ENCODE measurements at regions not wholly inside any gene's neighbourhood (a gene's known extent, or its start where the extent isn't known, plus 50 kb on each side); places are given as distances from the start of the nearest gene placed in this dataset.
"Not testable (repeated sequence)": the region's sequence is repeated elsewhere in the genome, so short reads cannot be mapped to it uniquely, and the experiment has no call there.

- TF ChIP-seq POLR2AphosphoS5 (IDR thresholded peaks at IDR 0.05), result no peak
- no peak for TF ChIP-seq EP300 (IDR thresholded peaks at IDR 0.05)
- no peak for TF ChIP-seq POLR2A (IDR thresholded peaks at IDR 0.05)
- TF ChIP-seq CTCF (IDR thresholded peaks at IDR 0.05), result no peak
- 16% methylated on average over 1 of the region's 1 CpG for WGBS
These were observed 468.4 kb downstream of the SUCLG1 start for GRCh38 chr2:83990636-83991035.

GRCh38 chr2:83976628-83977027, 482.5 kb downstream of the SUCLG1 start:
- H3K27me3 ChIP-seq, H3K36me3 ChIP-seq, H3K4me3 ChIP-seq, H3K9me3 ChIP-seq, H3K27ac ChIP-seq, H3K4me1 ChIP-seq: not testable (repeated sequence)
- WGBS, result 100% methylated on average over 2 of the region's 6 CpGs
- peak in 1 of 2 donors; percentile 62 for DNase-seq (ENCODE audit: low spot score in 2 of 2)

More at GRCh38 chr2:83990636-83991035, 468.4 kb downstream of the SUCLG1 start:
- Histone ChIP-seq H3K27me3 (no peaks in the 10 kb centered on the region), H3K4me1 (no peaks in the 10 kb centered on the region), H3K27ac (no peak overlapping the region), H3K36me3 (no peaks in the 10 kb centered on the region), H3K9me3 (peaks cover 7% of the 10 kb centered on the region), H3K4me3 (no peak overlapping the region)
- DNase-seq (ENCODE audit: low spot score in 2 of 2), result no peak

GRCh38 chr2:83972128-83972527, 487.0 kb downstream of the SUCLG1 start:
- Histone ChIP-seq H3K36me3 (no peaks in the 10 kb centered on the region), H3K4me1 (no peaks in the 10 kb centered on the region), H3K27ac (no peak overlapping the region), H3K27me3 (no peaks in the 10 kb centered on the region), H3K9me3 (peaks cover 7% of the 10 kb centered on the region), H3K4me3 (no peak overlapping the region)
- DNase-seq (ENCODE audit: low spot score in 2 of 2), result no peak
- 53% methylated on average over 3 of the region's 3 CpGs for WGBS
- TF ChIP-seq EP300 (IDR thresholded peaks at IDR 0.05) (no peak), POLR2A (IDR thresholded peaks at IDR 0.05) (no peak), POLR2AphosphoS5 (IDR thresholded peaks at IDR 0.05) (no peak), CTCF (IDR thresholded peaks at IDR 0.05) (no peak)

- Histone ChIP-seq H3K27me3 (no peaks in the 10 kb centered on the region), H3K4me3 (no peak overlapping the region), H3K9me3 (peaks cover 1% of the 10 kb centered on the region), H3K27ac (no peak overlapping the region), H3K36me3 (no peaks in the 10 kb centered on the region), H3K4me1 (no peaks in the 10 kb centered on the region)
- WGBS, result 69% methylated on average over 2 of the region's 2 CpGs
- no peak for DNase-seq (ENCODE audit: low spot score in 2 of 2)
- TF ChIP-seq EP300 (IDR thresholded peaks at IDR 0.05) (no peak), CTCF (IDR thresholded peaks at IDR 0.05) (no peak), POLR2AphosphoS5 (IDR thresholded peaks at IDR 0.05) (no peak), POLR2A (IDR thresholded peaks at IDR 0.05) (no peak)
These were observed 487.5 kb downstream of the SUCLG1 start for GRCh38 chr2:83971547-83971946.

- TF ChIP-seq POLR2AphosphoS5 (IDR thresholded peaks at IDR 0.05), result no peak
- TF ChIP-seq POLR2A (IDR thresholded peaks at IDR 0.05), result no peak
- TF ChIP-seq CTCF (IDR thresholded peaks at IDR 0.05), result no peak
- no peak for TF ChIP-seq EP300 (IDR thresholded peaks at IDR 0.05)
- Histone ChIP-seq H3K27ac (no peak overlapping the region), H3K27me3 (no peaks in the 10 kb centered on the region), H3K4me1 (no peaks in the 10 kb centered on the region), H3K36me3 (no peaks in the 10 kb centered on the region), H3K9me3 (no peaks in the 10 kb centered on the region), H3K4me3 (no peak overlapping the region)
- WGBS, result 92% methylated on average over 4 of the region's 4 CpGs
- no peak for DNase-seq (ENCODE audit: low spot score in 2 of 2)
These were observed 488.7 kb downstream of the SUCLG1 start for GRCh38 chr2:83970217-83970929.

GRCh38 chr2:83969085-83969484, 490.0 kb downstream of the SUCLG1 start:
- no peak for TF ChIP-seq POLR2AphosphoS5 (IDR thresholded peaks at IDR 0.05)
- no peak for TF ChIP-seq POLR2A (IDR thresholded peaks at IDR 0.05)
- TF ChIP-seq EP300 (IDR thresholded peaks at IDR 0.05), result no peak
- TF ChIP-seq CTCF (IDR thresholded peaks at IDR 0.05), result no peak
- H3K36me3 ChIP-seq, result no peaks in the 10 kb centered on the region
- no peaks in the 10 kb centered on the region for H3K27me3 ChIP-seq
- no peaks in the 10 kb centered on the region for H3K4me1 ChIP-seq
- DNase-seq (ENCODE audit: low spot score in 2 of 2), result no peak
- no peak overlapping the region for H3K4me3 ChIP-seq
- H3K9me3 ChIP-seq, result no peaks in the 10 kb centered on the region
- H3K27ac ChIP-seq, result no peak overlapping the region
- 83% methylated on average over 3 of the region's 3 CpGs for WGBS
